Spleen (tissue), 7 donors: ENCODE measurements at regions not wholly inside any gene's neighbourhood (a gene's known extent, or its start where the extent isn't known, plus 50 kb on each side); places are given as distances from the start of the nearest gene placed in this dataset.

Experiments
- CTCF ChIP-seq, 11 experiments: fragments of 200-600 bp in 7 of 11; fragments of 450-650 bp in 4 of 11; sonication (generic) in 4 of 11; IDR thresholded peaks in 8 of 11; conservative IDR thresholded peaks in 3 of 11; 1 replicate in 7 of 11; 2 replicates in 4 of 11; pipeline versions ENCODE4 v1.4.0 to v1.8.0; 2016 to 2021; ENCODE audit warnings: antibody characterized with exemption in 11 of 11, inconsistent platforms in 4 of 11, mild to moderate bottlenecking in 1 of 11
- POLR2A ChIP-seq, 3 donors: fragments of 450-650 bp; IDR thresholded peaks; one replicate each; pipeline ENCODE4 v1.5.1; 2017; ENCODE audit warnings: antibody characterized with exemption in 3 of 3, mild to moderate bottlenecking in 1 of 3
- donor health status: DM: no; HTN: no; CAD: no; lungs with moderate emphysema.
- donor health status: DM: no; HTN: no; CAD: no.
- donor health status: DM: no; HTN: no; CAD: no.

- TF ChIP-seq CTCF (IDR thresholded peaks at IDR 0.05 in 8 of 11, conservative IDR thresholded peaks at IDR 0.05 in 3 of 11) = no peak
- no peak for TF ChIP-seq POLR2A (IDR thresholded peaks at IDR 0.05)
These were observed 455.3 kb upstream of the NAALADL2 start for GRCh38 chr3:174403831-174404230.
